ENCODE measurements at regions not wholly inside any gene's neighbourhood (a gene's known extent, or its start where the extent isn't known, plus 50 kb on each side); places are given as distances from the start of the nearest gene placed in this dataset.
"Not testable (repeated sequence)": the region's sequence is repeated elsewhere in the genome, so short reads cannot be mapped to it uniquely, and the experiment has no call there.

DNA sequence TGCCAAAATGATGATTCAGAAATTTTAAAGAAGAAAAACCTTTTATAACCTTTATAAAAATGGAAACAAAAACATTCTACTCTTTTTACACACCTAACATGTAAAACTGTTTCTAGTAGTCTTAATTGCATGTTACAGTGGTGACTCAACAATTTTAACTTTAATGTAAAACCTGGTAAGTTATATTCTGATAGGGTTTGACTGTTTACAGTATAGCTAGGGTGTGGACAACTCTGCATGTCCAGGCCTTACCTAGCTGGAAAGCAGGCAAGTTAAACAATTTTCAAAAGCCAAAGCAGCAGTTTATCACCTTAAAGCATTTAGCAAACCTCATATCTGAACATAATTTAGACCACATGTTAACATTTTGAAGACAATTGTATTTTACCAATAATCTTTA, 328.5 kb downstream of the NEK10 start:
- TF ChIP-seq, protein P1, sequence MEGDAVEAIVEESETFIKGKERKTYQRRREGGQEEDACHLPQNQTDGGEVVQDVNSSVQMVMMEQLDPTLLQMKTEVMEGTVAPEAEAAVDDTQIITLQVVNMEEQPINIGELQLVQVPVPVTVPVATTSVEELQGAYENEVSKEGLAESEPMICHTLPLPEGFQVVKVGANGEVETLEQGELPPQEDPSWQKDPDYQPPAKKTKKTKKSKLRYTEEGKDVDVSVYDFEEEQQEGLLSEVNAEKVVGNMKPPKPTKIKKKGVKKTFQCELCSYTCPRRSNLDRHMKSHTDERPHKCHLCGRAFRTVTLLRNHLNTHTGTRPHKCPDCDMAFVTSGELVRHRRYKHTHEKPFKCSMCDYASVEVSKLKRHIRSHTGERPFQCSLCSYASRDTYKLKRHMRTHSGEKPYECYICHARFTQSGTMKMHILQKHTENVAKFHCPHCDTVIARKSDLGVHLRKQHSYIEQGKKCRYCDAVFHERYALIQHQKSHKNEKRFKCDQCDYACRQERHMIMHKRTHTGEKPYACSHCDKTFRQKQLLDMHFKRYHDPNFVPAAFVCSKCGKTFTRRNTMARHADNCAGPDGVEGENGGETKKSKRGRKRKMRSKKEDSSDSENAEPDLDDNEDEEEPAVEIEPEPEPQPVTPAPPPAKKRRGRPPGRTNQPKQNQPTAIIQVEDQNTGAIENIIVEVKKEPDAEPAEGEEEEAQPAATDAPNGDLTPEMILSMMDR (IDR thresholded peaks at IDR 0.05): no peak

GRCh38 chr3:27042541-27042940, 326.6 kb downstream of the NEK10 start:
- H3K27me3 ChIP-seq; ATAC-seq; H3K36me3 ChIP-seq; H3K27ac ChIP-seq; H3K9me3 ChIP-seq; DNase-seq; H3K4me3 ChIP-seq; H3K4me1 ChIP-seq; intact Hi-C loops (cut with DNase I): not testable (repeated sequence)

More for the DNA sequence above, 328.5 kb downstream of the NEK10 start:
- Histone ChIP-seq H3K27ac (no peak overlapping the region), H3K4me1 (no peaks in the 10 kb centered on the region), H3K27me3 (no peaks in the 10 kb centered on the region), H3K4me3 (no peak overlapping the region), H3K36me3 (no peaks in the 10 kb centered on the region), H3K9me3 (no peaks in the 10 kb centered on the region)
- DNase-seq (no peak), ATAC-seq (no peak)
- intact Hi-C loops (cut with DNase I): no loop called here

DNA sequence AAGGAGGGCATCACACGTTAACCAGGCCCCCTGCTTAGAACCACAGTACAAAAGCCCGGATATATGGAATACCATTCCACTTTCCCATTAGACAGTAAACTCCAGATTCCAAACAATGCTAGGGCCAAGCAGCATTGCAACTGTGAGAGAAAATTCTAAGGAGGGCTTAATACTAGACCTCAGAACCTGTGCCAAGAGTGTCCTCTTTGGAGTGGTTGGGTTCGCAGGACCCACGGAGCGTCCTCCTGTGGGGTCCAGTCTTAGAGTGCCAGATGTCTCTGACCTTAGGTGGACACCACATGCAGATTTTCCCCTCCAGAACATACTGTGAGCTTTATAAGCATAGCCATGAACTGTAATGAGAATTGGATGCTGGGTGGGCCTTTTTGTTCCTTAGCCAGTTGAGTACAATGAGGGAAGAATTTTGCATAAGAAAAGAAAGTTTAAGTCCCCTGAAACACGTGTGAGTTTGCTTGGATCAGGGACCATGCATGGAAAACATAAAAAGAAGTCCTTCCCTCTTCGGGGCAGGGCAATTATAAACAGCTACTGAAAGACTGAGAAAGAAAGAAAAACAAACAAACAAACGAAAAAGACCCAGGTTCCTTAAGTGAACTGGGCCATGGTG, 325.7 kb downstream of the NEK10 start:
- H3K9me3 ChIP-seq: no peaks in the 10 kb centered on the region
- no peaks in the 10 kb centered on the region for H3K27me3 ChIP-seq
- intact Hi-C loops (cut with DNase I): no loop called here
- no peaks in the 10 kb centered on the region for H3K4me1 ChIP-seq
- TF ChIP-seq, protein P1 (IDR thresholded peaks at IDR 0.05): no peak
- no peak overlapping the region for H3K4me3 ChIP-seq
- ATAC-seq (no peak), DNase-seq (no peak)
- H3K27ac ChIP-seq: no peak overlapping the region
- no peaks in the 10 kb centered on the region for H3K36me3 ChIP-seq

DNA sequence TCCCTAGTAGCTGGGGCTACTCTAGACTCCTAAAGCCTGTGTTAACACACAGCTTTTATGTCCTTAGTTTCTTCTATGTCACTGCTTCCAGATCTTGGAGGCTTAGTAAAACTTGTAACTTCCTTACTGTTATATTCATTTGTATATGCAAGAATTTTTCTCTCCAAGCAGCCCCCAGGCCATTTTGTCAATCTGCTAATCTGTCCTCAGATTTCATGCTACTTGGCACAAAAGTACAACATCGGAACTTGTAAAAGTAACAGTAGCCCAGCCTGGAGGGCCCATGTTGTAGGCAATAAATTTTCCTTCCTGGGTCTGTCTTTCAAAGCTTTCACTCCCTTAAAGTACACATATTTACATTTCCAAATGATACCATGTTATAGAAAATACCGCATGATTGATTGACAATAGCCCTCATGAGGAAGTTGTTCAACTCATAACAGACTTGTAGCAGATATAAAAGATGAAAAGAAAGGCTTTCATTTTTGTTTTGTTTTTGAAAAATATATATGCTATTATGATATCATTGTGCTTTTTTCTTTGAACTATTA, 324.2 kb downstream of the NEK10 start:
- H3K36me3 ChIP-seq: no peaks in the 10 kb centered on the region
- TF ChIP-seq, protein P1 (IDR thresholded peaks at IDR 0.05): no peak
- intact Hi-C loops (cut with DNase I): no loop called here
- no peaks in the 10 kb centered on the region for H3K4me1 ChIP-seq
- H3K27me3 ChIP-seq: no peaks in the 10 kb centered on the region
- H3K27ac ChIP-seq: no peak overlapping the region
- H3K9me3 ChIP-seq: no peaks in the 10 kb centered on the region
- DNase-seq: no peak
- ATAC-seq: no peak
- no peak overlapping the region for H3K4me3 ChIP-seq

- Histone ChIP-seq H3K9me3 (peaks cover under 1% of the 10 kb centered on the region), H3K4me3 (no peak overlapping the region), H3K27ac (no peak overlapping the region), H3K4me1 (no peaks in the 10 kb centered on the region), H3K36me3 (no peaks in the 10 kb centered on the region), H3K27me3 (no peaks in the 10 kb centered on the region)
- no peak for DNase-seq
- ATAC-seq: no peak
- TF ChIP-seq, protein P1 (IDR thresholded peaks at IDR 0.05): no peak
- intact Hi-C loops (cut with DNase I): no loop called here
Observed at GRCh38 chr3:27046351-27046750, 322.8 kb downstream of the NEK10 start.

- intact Hi-C loops (cut with DNase I): no loop called here
- H3K4me1 ChIP-seq: no peaks in the 10 kb centered on the region
- TF ChIP-seq, protein P1 (IDR thresholded peaks at IDR 0.05): no peak
- ATAC-seq (no peak), DNase-seq (no peak)
- no peak overlapping the region for H3K4me3 ChIP-seq
- H3K36me3 ChIP-seq: no peaks in the 10 kb centered on the region
- H3K27me3 ChIP-seq: no peaks in the 10 kb centered on the region
- H3K27ac ChIP-seq: no peak overlapping the region
- H3K9me3 ChIP-seq: peaks cover 12% of the 10 kb centered on the region
Observed at GRCh38 chr3:27049792-27050191, 319.4 kb downstream of the NEK10 start.

GRCh38 chr3:27051527-27051926, 317.7 kb downstream of the NEK10 start:
- H3K36me3 ChIP-seq; H3K4me1 ChIP-seq; ATAC-seq; H3K27me3 ChIP-seq; intact Hi-C loops (cut with DNase I); H3K4me3 ChIP-seq; DNase-seq; H3K27ac ChIP-seq: not testable (repeated sequence)
- H3K9me3 ChIP-seq: peaks cover 12% of the 10 kb centered on the region
